H1 (cell line): ENCODE measurements at regions not wholly inside any gene's neighbourhood (a gene's known extent, or its start where the extent isn't known, plus 50 kb on each side); places are given as distances from the start of the nearest gene placed in this dataset.

Experiments used
- CBX8 ChIP-seq: fragments of 300-800, 300-1000 bp; sonication (generic); IDR thresholded peaks from 2 replicates; pipeline ENCODE4 v1.7.1; 2016; ENCODE audit warnings: low read depth, low read length, borderline replicate concordance
- POLR2AphosphoS5 ChIP-seq: IDR thresholded peaks from 2 replicates; pipeline ENCODE4 v1.6.1; 2011; ENCODE audit warnings: low read depth, low read length
- RFX5 ChIP-seq: IDR thresholded peaks from 2 replicates; pipeline ENCODE4 v1.6.1; 2011; ENCODE audit warnings: low read depth, low read length, improper control_type of control experiment, borderline replicate concordance
- RXRA ChIP-seq: IDR thresholded peaks from 2 replicates; pipeline ENCODE4 v1.6.1; 2011; ENCODE audit warnings: low read depth, mild to moderate bottlenecking, low read length, moderate library complexity; ENCODE audit not compliant: insufficient read depth
- ZNF274 ChIP-seq: IDR thresholded peaks from 2 replicates; pipeline ENCODE4 v1.7.0; 2012; ENCODE audit warnings: low read length, borderline replicate concordance; ENCODE audit errors: extremely low read depth
- TF ChIP-seq, protein P1 (sequence below), 3 experiments: IDR thresholded peaks; 1 replicate in 2 of 3; 2 replicates in 1 of 3; pipeline versions ENCODE4 v1.5.1 to v1.6.1; 2011; ENCODE audit warnings: low read length in 3 of 3, mild to moderate bottlenecking in 3 of 3, inconsistent platforms in 2 of 3, low read depth in 1 of 3, moderate library complexity in 1 of 3; ENCODE audit not compliant: insufficient read depth in 1 of 3; ENCODE audit errors: control extremely low read depth in 1 of 3

DNA sequence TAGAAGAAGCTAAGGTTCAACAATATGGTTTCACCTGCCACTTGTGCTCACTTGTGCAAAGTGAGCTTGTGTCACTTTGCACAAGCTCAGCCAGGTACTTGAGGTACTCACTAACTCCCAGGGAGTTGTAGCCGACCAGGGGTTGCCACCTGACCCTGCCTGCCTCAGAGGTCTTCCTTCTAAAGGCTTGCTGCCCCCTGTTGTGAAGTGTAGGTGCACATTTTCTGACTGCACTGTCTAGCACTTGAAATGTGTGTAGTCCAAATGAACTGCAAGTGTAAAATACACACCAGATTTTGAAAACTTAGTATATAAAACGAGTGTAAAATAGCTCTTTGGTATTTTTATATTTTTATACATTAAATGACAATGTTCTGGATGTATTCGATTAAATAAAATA is 230.8 kb downstream of the DLEU7 start:
- TF ChIP-seq, protein P1, sequence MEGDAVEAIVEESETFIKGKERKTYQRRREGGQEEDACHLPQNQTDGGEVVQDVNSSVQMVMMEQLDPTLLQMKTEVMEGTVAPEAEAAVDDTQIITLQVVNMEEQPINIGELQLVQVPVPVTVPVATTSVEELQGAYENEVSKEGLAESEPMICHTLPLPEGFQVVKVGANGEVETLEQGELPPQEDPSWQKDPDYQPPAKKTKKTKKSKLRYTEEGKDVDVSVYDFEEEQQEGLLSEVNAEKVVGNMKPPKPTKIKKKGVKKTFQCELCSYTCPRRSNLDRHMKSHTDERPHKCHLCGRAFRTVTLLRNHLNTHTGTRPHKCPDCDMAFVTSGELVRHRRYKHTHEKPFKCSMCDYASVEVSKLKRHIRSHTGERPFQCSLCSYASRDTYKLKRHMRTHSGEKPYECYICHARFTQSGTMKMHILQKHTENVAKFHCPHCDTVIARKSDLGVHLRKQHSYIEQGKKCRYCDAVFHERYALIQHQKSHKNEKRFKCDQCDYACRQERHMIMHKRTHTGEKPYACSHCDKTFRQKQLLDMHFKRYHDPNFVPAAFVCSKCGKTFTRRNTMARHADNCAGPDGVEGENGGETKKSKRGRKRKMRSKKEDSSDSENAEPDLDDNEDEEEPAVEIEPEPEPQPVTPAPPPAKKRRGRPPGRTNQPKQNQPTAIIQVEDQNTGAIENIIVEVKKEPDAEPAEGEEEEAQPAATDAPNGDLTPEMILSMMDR (IDR thresholded peaks at IDR 0.05; ENCODE audit: control extremely low read depth in 1 of 3, insufficient read depth in 1 of 3, low read depth in 1 of 3, low read length in 3 of 3) = no peak
- TF ChIP-seq ZNF274 (no peak), RXRA (no peak), CBX8 (no peak), POLR2AphosphoS5 (no peak), RFX5 (no peak)
